HL-60 (cell line): ENCODE measurements at regions not wholly inside any gene's neighbourhood (a gene's known extent, or its start where the extent isn't known, plus 50 kb on each side); places are given as distances from the start of the nearest gene placed in this dataset.

Experiments
- GABPA ChIP-seq: IDR thresholded peaks from 2 replicates; pipeline ENCODE4 v1.6.1; 2012; ENCODE audit warnings: low read depth
- POLR2AphosphoS5 ChIP-seq: IDR thresholded peaks from 2 replicates; pipeline ENCODE4 v1.6.1; 2012; ENCODE audit warnings: low read depth
- TF ChIP-seq, protein P1 (sequence below): IDR thresholded peaks from 2 replicates; pipeline ENCODE4 v1.6.1; 2012; ENCODE audit warnings: low read depth; ENCODE audit not compliant: insufficient replicate concordance
- TF ChIP-seq, protein P2 (sequence below): IDR thresholded peaks from one replicate; pipeline ENCODE4 v1.5.1; 2011; ENCODE audit warnings: low read length, control low read depth, inconsistent platforms; ENCODE audit not compliant: insufficient read depth

DNA sequence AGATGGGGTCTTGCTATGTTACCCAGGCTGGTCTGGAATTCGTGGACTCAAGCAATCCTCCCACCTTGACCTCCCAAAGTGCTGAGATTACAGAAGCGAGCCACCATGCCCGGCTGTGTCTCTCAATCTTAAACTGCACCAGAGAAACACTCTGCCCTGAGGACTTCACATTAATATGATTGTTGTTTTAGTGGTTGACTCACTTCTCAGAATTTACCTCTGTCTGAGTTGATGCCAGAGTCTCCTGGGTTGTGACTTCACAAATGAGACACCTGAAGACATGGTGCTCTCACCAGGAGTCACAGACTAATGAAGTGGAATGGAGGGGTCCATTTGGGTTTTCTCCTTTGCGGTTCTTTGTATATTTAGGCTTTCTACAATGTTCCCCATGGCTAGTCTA lies 61.0 kb upstream of the TGIF1 start:
- TF ChIP-seq, protein P1, sequence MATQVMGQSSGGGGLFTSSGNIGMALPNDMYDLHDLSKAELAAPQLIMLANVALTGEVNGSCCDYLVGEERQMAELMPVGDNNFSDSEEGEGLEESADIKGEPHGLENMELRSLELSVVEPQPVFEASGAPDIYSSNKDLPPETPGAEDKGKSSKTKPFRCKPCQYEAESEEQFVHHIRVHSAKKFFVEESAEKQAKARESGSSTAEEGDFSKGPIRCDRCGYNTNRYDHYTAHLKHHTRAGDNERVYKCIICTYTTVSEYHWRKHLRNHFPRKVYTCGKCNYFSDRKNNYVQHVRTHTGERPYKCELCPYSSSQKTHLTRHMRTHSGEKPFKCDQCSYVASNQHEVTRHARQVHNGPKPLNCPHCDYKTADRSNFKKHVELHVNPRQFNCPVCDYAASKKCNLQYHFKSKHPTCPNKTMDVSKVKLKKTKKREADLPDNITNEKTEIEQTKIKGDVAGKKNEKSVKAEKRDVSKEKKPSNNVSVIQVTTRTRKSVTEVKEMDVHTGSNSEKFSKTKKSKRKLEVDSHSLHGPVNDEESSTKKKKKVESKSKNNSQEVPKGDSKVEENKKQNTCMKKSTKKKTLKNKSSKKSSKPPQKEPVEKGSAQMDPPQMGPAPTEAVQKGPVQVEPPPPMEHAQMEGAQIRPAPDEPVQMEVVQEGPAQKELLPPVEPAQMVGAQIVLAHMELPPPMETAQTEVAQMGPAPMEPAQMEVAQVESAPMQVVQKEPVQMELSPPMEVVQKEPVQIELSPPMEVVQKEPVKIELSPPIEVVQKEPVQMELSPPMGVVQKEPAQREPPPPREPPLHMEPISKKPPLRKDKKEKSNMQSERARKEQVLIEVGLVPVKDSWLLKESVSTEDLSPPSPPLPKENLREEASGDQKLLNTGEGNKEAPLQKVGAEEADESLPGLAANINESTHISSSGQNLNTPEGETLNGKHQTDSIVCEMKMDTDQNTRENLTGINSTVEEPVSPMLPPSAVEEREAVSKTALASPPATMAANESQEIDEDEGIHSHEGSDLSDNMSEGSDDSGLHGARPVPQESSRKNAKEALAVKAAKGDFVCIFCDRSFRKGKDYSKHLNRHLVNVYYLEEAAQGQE: no peak
- TF ChIP-seq, protein P2, sequence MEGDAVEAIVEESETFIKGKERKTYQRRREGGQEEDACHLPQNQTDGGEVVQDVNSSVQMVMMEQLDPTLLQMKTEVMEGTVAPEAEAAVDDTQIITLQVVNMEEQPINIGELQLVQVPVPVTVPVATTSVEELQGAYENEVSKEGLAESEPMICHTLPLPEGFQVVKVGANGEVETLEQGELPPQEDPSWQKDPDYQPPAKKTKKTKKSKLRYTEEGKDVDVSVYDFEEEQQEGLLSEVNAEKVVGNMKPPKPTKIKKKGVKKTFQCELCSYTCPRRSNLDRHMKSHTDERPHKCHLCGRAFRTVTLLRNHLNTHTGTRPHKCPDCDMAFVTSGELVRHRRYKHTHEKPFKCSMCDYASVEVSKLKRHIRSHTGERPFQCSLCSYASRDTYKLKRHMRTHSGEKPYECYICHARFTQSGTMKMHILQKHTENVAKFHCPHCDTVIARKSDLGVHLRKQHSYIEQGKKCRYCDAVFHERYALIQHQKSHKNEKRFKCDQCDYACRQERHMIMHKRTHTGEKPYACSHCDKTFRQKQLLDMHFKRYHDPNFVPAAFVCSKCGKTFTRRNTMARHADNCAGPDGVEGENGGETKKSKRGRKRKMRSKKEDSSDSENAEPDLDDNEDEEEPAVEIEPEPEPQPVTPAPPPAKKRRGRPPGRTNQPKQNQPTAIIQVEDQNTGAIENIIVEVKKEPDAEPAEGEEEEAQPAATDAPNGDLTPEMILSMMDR: no peak
- no peak for TF ChIP-seq POLR2AphosphoS5
- no peak for TF ChIP-seq GABPA
